ENCODE measurements at regions not wholly inside any gene's neighbourhood (a gene's known extent, or its start where the extent isn't known, plus 50 kb on each side); places are given as distances from the start of the nearest gene placed in this dataset.

GRCh38 chr13:62292714-62293480 lies 877.2 kb upstream of the PCDH20 start:
- Histone ChIP-seq H3K27me3 (ENCODE audit: control insufficient read depth, insufficient read depth, low read length) (no peaks in the 10 kb centered on the region), H3K36me3 (ENCODE audit: control insufficient read depth, insufficient read depth, low read length) (no peaks in the 10 kb centered on the region), H3K4me3 (ENCODE audit: low read depth, low read length) (no peak overlapping the region), H3K27ac (ENCODE audit: low read depth, low read length) (no peak overlapping the region), H3K9me3 (ENCODE audit: control insufficient read depth, insufficient read depth, low read depth, low read length) (0 out of 2 replicates have a peak, but pooled peaks cover 4% of the 10 kb centered on the region), H3K4me1 (ENCODE audit: control insufficient read depth, insufficient read depth, low read length) (no peaks in the 10 kb centered on the region), H3K9ac (ENCODE audit: low read length) (no peak overlapping the region)

GRCh38 chr13:62290542-62290941 lies 874.9 kb upstream of the PCDH20 start:
- Histone ChIP-seq H3K36me3 (ENCODE audit: control insufficient read depth, insufficient read depth, low read length) (no peaks in the 10 kb centered on the region), H3K27ac (ENCODE audit: low read depth, low read length) (no peak overlapping the region), H3K4me3 (ENCODE audit: low read depth, low read length) (no peak overlapping the region), H3K4me1 (ENCODE audit: control insufficient read depth, insufficient read depth, low read length) (no peaks in the 10 kb centered on the region), H3K27me3 (ENCODE audit: control insufficient read depth, insufficient read depth, low read length) (no peaks in the 10 kb centered on the region), H3K9me3 (ENCODE audit: control insufficient read depth, insufficient read depth, low read depth, low read length) (0 out of 2 replicates have a peak, but pooled peaks cover 4% of the 10 kb centered on the region), H3K9ac (ENCODE audit: low read length) (no peak overlapping the region)

GRCh38 chr13:62287764-62288163 lies 872.1 kb upstream of the PCDH20 start:
- Histone ChIP-seq H3K36me3 (ENCODE audit: control insufficient read depth, insufficient read depth, low read length) (no peaks in the 10 kb centered on the region), H3K9ac (ENCODE audit: low read length) (no peak overlapping the region), H3K27me3 (ENCODE audit: control insufficient read depth, insufficient read depth, low read length) (no peaks in the 10 kb centered on the region), H3K4me1 (ENCODE audit: control insufficient read depth, insufficient read depth, low read length) (no peaks in the 10 kb centered on the region), H3K9me3 (ENCODE audit: control insufficient read depth, insufficient read depth, low read depth, low read length) (0 out of 2 replicates have a peak, but pooled peaks cover 4% of the 10 kb centered on the region), H3K4me3 (ENCODE audit: low read depth, low read length) (no peak overlapping the region), H3K27ac (ENCODE audit: low read depth, low read length) (no peak overlapping the region)

GRCh38 chr13:62280590-62280989 lies 864.9 kb upstream of the PCDH20 start:
- Histone ChIP-seq H3K9me3 (ENCODE audit: control insufficient read depth, insufficient read depth, low read depth, low read length) (no peaks in the 10 kb centered on the region), H3K27me3 (ENCODE audit: control insufficient read depth, insufficient read depth, low read length) (no peaks in the 10 kb centered on the region), H3K9ac (ENCODE audit: low read length) (no peak overlapping the region), H3K4me1 (ENCODE audit: control insufficient read depth, insufficient read depth, low read length) (no peaks in the 10 kb centered on the region), H3K36me3 (ENCODE audit: control insufficient read depth, insufficient read depth, low read length) (no peaks in the 10 kb centered on the region), H3K27ac (ENCODE audit: low read depth, low read length) (no peak overlapping the region), H3K4me3 (ENCODE audit: low read depth, low read length) (no peak overlapping the region)

- Histone ChIP-seq H3K36me3 (ENCODE audit: control insufficient read depth, insufficient read depth, low read length) (no peaks in the 10 kb centered on the region), H3K9ac (ENCODE audit: low read length) (no peak overlapping the region), H3K4me3 (ENCODE audit: low read depth, low read length) (no peak overlapping the region), H3K4me1 (ENCODE audit: control insufficient read depth, insufficient read depth, low read length) (no peaks in the 10 kb centered on the region), H3K9me3 (ENCODE audit: control insufficient read depth, insufficient read depth, low read depth, low read length) (0 out of 2 replicates have a peak, but pooled peaks cover 3% of the 10 kb centered on the region), H3K27ac (ENCODE audit: low read depth, low read length) (no peak overlapping the region), H3K27me3 (ENCODE audit: control insufficient read depth, insufficient read depth, low read length) (no peaks in the 10 kb centered on the region)
Measured at GRCh38 chr13:62278271-62278670, 862.6 kb upstream of the PCDH20 start.

GRCh38 chr13:62251734-62252133 lies 836.1 kb upstream of the PCDH20 start:
- no peak overlapping the region for H3K27ac ChIP-seq (ENCODE audit: low read depth, low read length)
- no peak overlapping the region for H3K4me3 ChIP-seq (ENCODE audit: low read depth, low read length)
- no peak overlapping the region for H3K9ac ChIP-seq (ENCODE audit: low read length)
- no peaks in the 10 kb centered on the region for H3K4me1 ChIP-seq (ENCODE audit: control insufficient read depth, insufficient read depth, low read length)
- H3K36me3 ChIP-seq (ENCODE audit: control insufficient read depth, insufficient read depth, low read length) = no peaks in the 10 kb centered on the region
- H3K27me3 ChIP-seq (ENCODE audit: control insufficient read depth, insufficient read depth, low read length) = no peaks in the 10 kb centered on the region
- no peaks in the 10 kb centered on the region for H3K9me3 ChIP-seq (ENCODE audit: control insufficient read depth, insufficient read depth, low read depth, low read length)

GRCh38 chr13:62250501-62251201 lies 835.0 kb upstream of the PCDH20 start:
- Histone ChIP-seq H3K36me3 (ENCODE audit: control insufficient read depth, insufficient read depth, low read length) (no peaks in the 10 kb centered on the region), H3K4me3 (ENCODE audit: low read depth, low read length) (no peak overlapping the region), H3K4me1 (ENCODE audit: control insufficient read depth, insufficient read depth, low read length) (no peaks in the 10 kb centered on the region), H3K9ac (ENCODE audit: low read length) (no peak overlapping the region), H3K9me3 (ENCODE audit: control insufficient read depth, insufficient read depth, low read depth, low read length) (no peaks in the 10 kb centered on the region), H3K27me3 (ENCODE audit: control insufficient read depth, insufficient read depth, low read length) (no peaks in the 10 kb centered on the region), H3K27ac (ENCODE audit: low read depth, low read length) (no peak overlapping the region)

- no peak overlapping the region for H3K9ac ChIP-seq (ENCODE audit: low read length)
- H3K27me3 ChIP-seq (ENCODE audit: control insufficient read depth, insufficient read depth, low read length) = no peaks in the 10 kb centered on the region
- no peak overlapping the region for H3K27ac ChIP-seq (ENCODE audit: low read depth, low read length)
- H3K4me1 ChIP-seq (ENCODE audit: control insufficient read depth, insufficient read depth, low read length) = no peaks in the 10 kb centered on the region
- no peak overlapping the region for H3K4me3 ChIP-seq (ENCODE audit: low read depth, low read length)
- H3K36me3 ChIP-seq (ENCODE audit: control insufficient read depth, insufficient read depth, low read length) = no peaks in the 10 kb centered on the region
- H3K9me3 ChIP-seq (ENCODE audit: control insufficient read depth, insufficient read depth, low read depth, low read length) = no peaks in the 10 kb centered on the region
Measured at GRCh38 chr13:62246581-62246980, 830.9 kb upstream of the PCDH20 start.

GRCh38 chr13:62243106-62243505 lies 827.5 kb upstream of the PCDH20 start:
- Histone ChIP-seq H3K27ac (ENCODE audit: low read depth, low read length) (no peak overlapping the region), H3K9me3 (ENCODE audit: control insufficient read depth, insufficient read depth, low read depth, low read length) (no peaks in the 10 kb centered on the region), H3K4me1 (ENCODE audit: control insufficient read depth, insufficient read depth, low read length) (no peaks in the 10 kb centered on the region), H3K27me3 (ENCODE audit: control insufficient read depth, insufficient read depth, low read length) (no peaks in the 10 kb centered on the region), H3K4me3 (ENCODE audit: low read depth, low read length) (no peak overlapping the region), H3K36me3 (ENCODE audit: control insufficient read depth, insufficient read depth, low read length) (no peaks in the 10 kb centered on the region), H3K9ac (ENCODE audit: low read length) (no peak overlapping the region)

- Histone ChIP-seq H3K27me3 (ENCODE audit: control insufficient read depth, insufficient read depth, low read length) (no peaks in the 10 kb centered on the region), H3K9ac (ENCODE audit: low read length) (no peak overlapping the region), H3K4me3 (ENCODE audit: low read depth, low read length) (no peak overlapping the region), H3K9me3 (ENCODE audit: control insufficient read depth, insufficient read depth, low read depth, low read length) (no peaks in the 10 kb centered on the region), H3K4me1 (ENCODE audit: control insufficient read depth, insufficient read depth, low read length) (no peaks in the 10 kb centered on the region; the same call in 1 of the 2 replicates), H3K36me3 (ENCODE audit: control insufficient read depth, insufficient read depth, low read length) (no peaks in the 10 kb centered on the region), H3K27ac (ENCODE audit: low read depth, low read length) (no peak overlapping the region; the same call in 1 of the 2 replicates)
Measured at GRCh38 chr13:62234780-62235440, 819.3 kb upstream of the PCDH20 start.

GRCh38 chr13:62210951-62211350 lies 795.3 kb upstream of the PCDH20 start:
- Histone ChIP-seq H3K9me3 (ENCODE audit: control insufficient read depth, insufficient read depth, low read depth, low read length) (0 out of 2 replicates have a peak, but pooled peaks cover 1% of the 10 kb centered on the region), H3K27me3 (ENCODE audit: control insufficient read depth, insufficient read depth, low read length) (no peaks in the 10 kb centered on the region), H3K36me3 (ENCODE audit: control insufficient read depth, insufficient read depth, low read length) (no peaks in the 10 kb centered on the region), H3K9ac (ENCODE audit: low read length) (no peak overlapping the region), H3K27ac (ENCODE audit: low read depth, low read length) (no peak overlapping the region), H3K4me3 (ENCODE audit: low read depth, low read length) (no peak overlapping the region), H3K4me1 (ENCODE audit: control insufficient read depth, insufficient read depth, low read length) (no peaks in the 10 kb centered on the region)
